Upper lobe of right lung (tissue), 1 donor: ENCODE measurements at regions not wholly inside any gene's neighbourhood (a gene's known extent, or its start where the extent isn't known, plus 50 kb on each side); places are given as distances from the start of the nearest gene placed in this dataset.

ENCODE experiments used
- ATAC-seq: fragments of 200-7000 bp; cut with Tn5 transposase; one replicate; pipeline ENCODE4 v1.9.1; 2020; ENCODE audit warnings: mild to moderate bottlenecking, moderate library complexity
- DNase-seq: peaks from one replicate; pipeline ENCODE4 v3.0.0-alpha.2; 2020
- H3K27ac ChIP-seq: fragments of 200-600 bp; one replicate; pipeline ENCODE4 v1.8.0; 2022
- H3K27me3 ChIP-seq: fragments of 200-600 bp; one replicate; pipeline ENCODE4 v1.8.0; 2022; ENCODE audit warnings: mild to moderate bottlenecking
- H3K36me3 ChIP-seq: fragments of 200-600 bp; one replicate; pipeline ENCODE4 v1.8.0; 2022
- H3K4me1 ChIP-seq: fragments of 200-600 bp; one replicate; pipeline ENCODE4 v1.8.0; 2022
- H3K4me3 ChIP-seq: fragments of 200-600 bp; one replicate; pipeline ENCODE4 v1.8.0; 2022; ENCODE audit warnings: mild to moderate bottlenecking
- H3K9me3 ChIP-seq: fragments of 200-600 bp; one replicate; pipeline ENCODE4 v1.8.0; 2022
- CTCF ChIP-seq: fragments of 200-600 bp; IDR thresholded peaks from one replicate; pipeline ENCODE4 v1.8.0; 2022; ENCODE audit warnings: antibody characterized with exemption
- intact Hi-C: fragments of 100-400 bp; cut with DNase I; formaldehyde crosslinking; loops from one replicate; pipeline ENCODE4 v1.11.0; 2022
- donor health status: DM: no; HTN: yes; CAD: no; lungs with severe emphysema.

- Histone ChIP-seq H3K4me1 (no peaks in the 10 kb centered on the region), H3K36me3 (no peaks in the 10 kb centered on the region), H3K27me3 (no peaks in the 10 kb centered on the region), H3K4me3 (no peak overlapping the region), H3K27ac (no peak overlapping the region), H3K9me3 (no peaks in the 10 kb centered on the region)
- no peak for ATAC-seq
- DNase-seq: no peak
- intact Hi-C loops: no loop called here
- no peak for TF ChIP-seq CTCF
Measured at GRCh38 chrX:115892787-115893671, 277.5 kb upstream of the AGTR2 start.

GRCh38 chrX:115894087-115894486 is 276.5 kb upstream of the AGTR2 start:
- DNase-seq: no peak
- Histone ChIP-seq H3K4me1 (no peaks in the 10 kb centered on the region), H3K4me3 (no peak overlapping the region), H3K27me3 (no peaks in the 10 kb centered on the region), H3K36me3 (no peaks in the 10 kb centered on the region), H3K27ac (no peak overlapping the region), H3K9me3 (no peaks in the 10 kb centered on the region)
- TF ChIP-seq CTCF: no peak
- intact Hi-C loops: no loop called here
- ATAC-seq: no peak

- no peak for TF ChIP-seq CTCF
- H3K4me1 ChIP-seq: no peaks in the 10 kb centered on the region
- no peaks in the 10 kb centered on the region for H3K36me3 ChIP-seq
- no peaks in the 10 kb centered on the region for H3K9me3 ChIP-seq
- intact Hi-C loops: no loop called here
- no peak overlapping the region for H3K27ac ChIP-seq
- no peak overlapping the region for H3K4me3 ChIP-seq
- ATAC-seq (no peak), DNase-seq (no peak)
- no peaks in the 10 kb centered on the region for H3K27me3 ChIP-seq
Measured at GRCh38 chrX:115895678-115896329, 274.7 kb upstream of the AGTR2 start.

- H3K36me3 ChIP-seq: no peaks in the 10 kb centered on the region
- intact Hi-C loops: no loop called here
- H3K4me1 ChIP-seq: no peaks in the 10 kb centered on the region
- no peaks in the 10 kb centered on the region for H3K27me3 ChIP-seq
- H3K4me3 ChIP-seq: no peak overlapping the region
- H3K9me3 ChIP-seq: no peaks in the 10 kb centered on the region
- DNase-seq (no peak), ATAC-seq (no peak)
- TF ChIP-seq CTCF: no peak
- H3K27ac ChIP-seq: no peak overlapping the region
Measured at GRCh38 chrX:115896362-115896761, 274.2 kb upstream of the AGTR2 start.

- Histone ChIP-seq H3K9me3 (no peaks in the 10 kb centered on the region), H3K27me3 (no peaks in the 10 kb centered on the region), H3K4me1 (no peaks in the 10 kb centered on the region), H3K27ac (no peak overlapping the region), H3K36me3 (no peaks in the 10 kb centered on the region), H3K4me3 (no peak overlapping the region)
- no peak for TF ChIP-seq CTCF
- ATAC-seq (no peak), DNase-seq (no peak)
- intact Hi-C loops: no loop called here
Measured at GRCh38 chrX:115897956-115898355, 272.6 kb upstream of the AGTR2 start.
